Activated CD8-positive, alpha-beta memory T cell treated with anti-CD3 and anti-CD28 coated beads, Interleukin-2, amount 50 U/mL, for 1 hour (primary cell): ENCODE measurements at regions not wholly inside any gene's neighbourhood (a gene's known extent, or its start where the extent isn't known, plus 50 kb on each side); places are given as distances from the start of the nearest gene placed in this dataset.

Source experiments
- DNase-seq: peaks from one replicate; pipeline ENCODE4 v3.0.0-alpha.2; 2020; ENCODE audit errors: extremely low read depth

GRCh38 chr4:151887816-151888180 lies 127.0 kb upstream of the GATB start:
- DNase-seq: no peak

DNA sequence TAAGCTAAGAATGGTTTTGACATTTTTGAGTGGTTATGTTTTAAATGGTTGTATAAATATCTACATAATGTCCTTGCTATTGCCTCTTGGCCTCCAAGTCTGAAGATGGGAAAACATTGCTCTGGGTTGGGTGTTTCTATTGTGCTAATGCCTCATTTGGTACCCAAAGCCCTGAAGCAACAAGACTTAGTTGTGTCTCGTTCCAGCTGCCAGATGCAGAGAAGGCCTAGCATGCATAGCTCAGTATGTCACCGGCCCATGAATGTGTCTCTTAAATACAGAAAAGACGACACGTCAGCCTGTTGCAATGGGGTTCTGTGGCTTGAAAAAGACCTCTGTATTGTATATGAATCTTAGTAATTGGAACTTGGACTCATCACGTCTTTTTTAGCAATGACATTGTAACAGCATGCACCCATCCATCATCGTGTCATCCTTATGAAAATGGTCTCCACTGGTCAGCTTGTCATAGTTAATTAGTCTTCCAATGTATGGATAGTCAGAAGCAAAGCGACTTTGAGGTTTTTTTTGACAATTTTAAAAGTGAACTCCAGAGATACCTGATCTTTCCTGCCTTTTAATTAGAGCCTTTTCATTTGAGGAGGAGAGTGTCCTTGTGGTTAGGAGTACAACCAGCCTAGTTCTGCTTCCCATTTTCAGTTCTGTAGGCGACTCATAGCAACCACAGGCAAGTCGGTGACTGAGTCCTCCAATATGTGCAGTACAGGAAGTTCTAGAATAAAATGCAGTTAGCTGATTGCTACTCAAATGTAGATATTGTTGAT lies 126.4 kb upstream of the GATB start:
- no peak for DNase-seq

- DNase-seq: no peak
These were observed 124.3 kb upstream of the GATB start for GRCh38 chr4:151885123-151885522.

DNA sequence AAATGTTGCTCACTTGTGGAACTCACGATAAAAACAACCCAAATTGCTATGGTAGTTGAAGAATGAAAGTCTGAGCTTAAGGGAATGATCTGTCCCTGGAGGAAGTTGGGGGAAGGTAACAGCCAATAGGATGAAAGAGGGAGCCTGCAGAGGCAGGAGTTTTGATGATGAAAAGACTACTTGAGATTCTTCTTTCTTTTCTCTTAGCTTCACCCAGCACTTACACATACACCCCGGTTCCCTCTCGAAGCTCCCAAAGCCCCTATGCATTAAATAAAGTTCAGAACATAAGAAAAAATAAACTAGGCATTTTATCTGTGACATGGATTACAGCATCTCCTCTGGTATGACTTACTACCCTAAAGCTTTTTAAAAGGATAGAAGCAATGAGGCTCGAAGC lies 122.9 kb upstream of the GATB start:
- DNase-seq: no peak

DNA sequence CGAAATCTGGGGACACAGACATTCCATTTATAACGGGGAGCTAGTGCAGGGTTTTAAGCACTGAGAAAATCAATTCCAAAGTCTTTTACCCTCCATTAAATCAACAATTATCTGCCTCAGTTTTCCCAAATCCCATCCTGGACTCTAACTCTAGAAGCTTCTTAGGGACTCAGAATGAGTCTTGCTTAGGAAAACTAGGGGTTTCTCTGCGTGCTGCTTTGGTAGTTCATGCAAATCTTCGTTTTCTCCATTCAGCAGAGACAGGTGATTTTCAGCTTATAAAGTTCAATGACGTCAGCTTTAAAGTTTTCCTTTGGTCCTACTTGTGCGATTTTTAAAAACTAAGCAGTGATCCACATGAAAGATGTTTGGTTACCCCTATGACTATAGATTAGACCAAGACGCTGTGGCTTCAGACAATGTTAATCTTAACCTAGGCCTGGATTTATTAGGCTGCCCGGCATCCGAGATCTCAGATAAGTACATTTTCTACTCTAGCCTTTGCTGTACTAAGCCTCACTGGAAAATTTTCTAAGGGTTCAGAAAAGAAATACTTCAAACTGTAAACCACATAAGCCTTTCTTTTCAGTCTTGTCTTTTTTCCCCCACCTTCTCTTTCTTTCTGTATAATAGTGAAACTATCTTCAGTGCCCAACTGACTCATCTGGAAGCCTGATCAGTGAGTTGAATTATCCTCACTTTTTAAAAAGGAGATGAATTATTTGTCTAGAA lies 121.4 kb upstream of the GATB start:
- DNase-seq: no peak

GRCh38 chr4:151879705-151880445 lies 119.1 kb upstream of the GATB start:
- no peak for DNase-seq

DNA sequence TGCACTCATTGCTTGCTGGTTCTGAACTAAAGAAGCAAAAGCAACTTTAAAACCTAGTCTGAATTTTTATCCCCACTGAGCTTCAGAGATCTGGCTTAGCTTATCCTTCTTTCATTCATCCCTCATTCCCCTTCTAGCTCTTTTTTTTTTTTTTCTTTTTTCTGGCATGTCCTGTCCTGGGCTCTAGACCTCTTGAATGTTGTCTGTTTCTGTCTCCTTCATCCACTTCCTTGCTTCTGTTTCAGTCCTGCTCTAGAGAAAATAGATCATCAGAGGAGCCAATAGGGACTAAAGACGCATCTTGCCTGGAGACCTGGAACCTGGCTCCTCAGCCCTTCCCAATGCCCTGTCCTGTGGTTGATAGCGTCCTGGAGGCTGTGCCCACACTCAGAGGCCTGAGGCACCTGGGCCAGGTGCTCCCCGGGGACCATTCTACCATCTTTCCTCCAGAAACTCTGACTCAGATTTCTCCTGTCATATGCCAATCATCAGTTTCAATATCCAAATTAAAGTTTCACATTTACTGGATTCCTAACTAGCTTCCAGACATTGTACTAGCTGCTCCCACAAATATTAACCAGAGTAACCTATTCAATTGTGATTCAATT lies 115.7 kb upstream of the GATB start:
- no peak for DNase-seq

DNA sequence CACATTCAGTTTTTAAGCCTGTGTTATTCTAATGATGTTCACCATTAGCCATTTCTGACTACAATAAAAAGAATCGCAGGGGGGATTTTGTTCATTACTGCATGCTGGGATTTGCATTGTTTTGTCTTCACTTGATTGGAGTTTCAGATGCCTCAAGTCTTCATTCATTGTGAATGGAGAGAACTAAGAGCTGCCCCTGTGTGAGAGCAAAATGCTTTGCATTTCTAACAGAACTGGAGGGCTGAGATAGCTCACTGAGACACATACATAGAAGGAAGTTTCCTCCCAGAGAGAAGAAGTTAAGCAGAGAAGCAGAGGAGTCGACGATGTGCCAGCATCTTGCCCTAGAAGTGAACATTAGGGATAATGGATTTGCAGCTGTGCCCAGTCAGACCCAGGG lies 113.5 kb upstream of the GATB start:
- no peak for DNase-seq

- no peak for DNase-seq
These were observed 105.7 kb upstream of the GATB start for GRCh38 chr4:151866592-151866918.

DNA sequence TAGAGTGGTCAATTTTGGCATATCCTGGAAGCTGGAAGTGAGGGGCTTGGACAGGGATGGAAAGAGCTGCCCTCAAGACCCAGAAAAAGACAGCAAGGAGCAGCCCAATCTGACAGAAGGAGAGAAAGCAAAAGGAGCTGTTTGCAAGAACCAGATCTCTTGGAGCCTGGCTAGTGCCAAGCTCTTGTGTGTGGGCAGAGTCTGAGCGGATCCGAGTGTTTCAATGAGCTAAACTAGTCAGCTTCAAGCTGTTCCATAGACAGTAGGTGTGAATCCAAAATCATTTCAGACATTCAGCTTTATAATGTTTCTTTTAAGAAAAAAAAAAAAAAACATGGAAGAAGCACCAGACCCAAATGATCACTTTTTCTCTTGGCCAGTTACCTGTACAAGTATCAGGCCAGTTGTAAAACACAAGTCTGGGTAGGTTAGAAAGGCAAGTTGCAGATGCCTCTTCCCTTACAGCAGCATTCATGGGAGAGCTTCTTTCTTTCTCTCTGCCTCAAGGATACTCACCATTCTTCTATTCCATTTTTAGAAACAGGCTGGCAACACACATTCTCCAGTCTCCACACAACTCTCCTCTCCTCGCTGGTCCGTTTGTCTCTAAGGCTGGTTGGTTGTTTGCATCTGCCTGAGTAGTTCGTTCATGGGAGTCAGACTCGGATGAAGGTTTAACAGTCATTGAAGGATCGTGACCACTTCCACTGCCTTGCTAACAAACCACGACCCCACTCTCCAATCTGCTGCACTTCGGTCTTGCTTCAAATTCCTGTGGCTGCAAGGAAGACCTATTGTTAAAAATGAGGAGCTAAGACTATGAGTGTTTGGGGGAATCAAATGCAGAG lies 105.2 kb upstream of the GATB start:
- no peak for DNase-seq

GRCh38 chr4:151865312-151865711 lies 104.5 kb upstream of the GATB start:
- DNase-seq: no peak

- DNase-seq: no peak
These were observed 103.3 kb upstream of the GATB start for GRCh38 chr4:151864068-151864467.

DNA sequence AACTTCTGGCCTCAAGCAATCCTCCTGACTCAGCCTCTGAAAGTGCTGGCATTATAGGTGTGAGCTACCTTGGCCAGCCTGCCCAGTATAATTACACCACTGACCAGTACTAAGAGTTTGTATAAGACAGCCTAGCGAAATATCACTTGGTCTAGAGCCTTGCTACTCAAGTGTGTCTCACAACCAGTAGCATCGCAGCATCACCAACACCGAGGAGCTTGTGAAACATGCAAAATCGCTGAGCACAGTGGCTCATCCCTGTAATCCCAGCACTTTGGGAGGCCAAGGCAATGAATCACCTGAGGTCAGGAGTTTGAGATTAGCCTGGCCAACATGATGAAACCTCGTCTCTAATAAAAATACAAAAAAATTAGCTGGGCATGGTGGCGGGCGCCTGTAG lies 102.0 kb upstream of the GATB start:
- no peak for DNase-seq

- DNase-seq: no peak
These were observed 99.8 kb upstream of the GATB start for GRCh38 chr4:151860561-151861093.

DNA sequence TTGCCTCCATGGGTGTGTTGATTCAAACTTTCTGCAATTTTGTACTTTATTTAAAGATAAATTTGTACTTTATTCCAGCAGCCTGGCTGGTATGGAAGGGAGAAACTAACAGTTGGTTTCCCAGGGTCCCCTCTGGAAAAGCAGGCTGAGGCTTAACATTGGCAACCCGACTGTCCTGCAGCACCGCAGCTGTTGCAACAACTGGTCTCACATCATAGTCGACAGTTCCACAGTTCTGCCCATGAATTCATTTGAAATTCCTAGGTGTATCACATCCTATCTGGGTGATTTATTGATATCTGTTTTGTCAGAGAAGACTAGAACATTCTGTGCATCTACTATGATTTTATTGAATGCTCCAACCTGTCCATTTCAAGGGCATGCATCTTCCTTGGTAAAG lies 98.8 kb upstream of the GATB start:
- DNase-seq: no peak

DNA sequence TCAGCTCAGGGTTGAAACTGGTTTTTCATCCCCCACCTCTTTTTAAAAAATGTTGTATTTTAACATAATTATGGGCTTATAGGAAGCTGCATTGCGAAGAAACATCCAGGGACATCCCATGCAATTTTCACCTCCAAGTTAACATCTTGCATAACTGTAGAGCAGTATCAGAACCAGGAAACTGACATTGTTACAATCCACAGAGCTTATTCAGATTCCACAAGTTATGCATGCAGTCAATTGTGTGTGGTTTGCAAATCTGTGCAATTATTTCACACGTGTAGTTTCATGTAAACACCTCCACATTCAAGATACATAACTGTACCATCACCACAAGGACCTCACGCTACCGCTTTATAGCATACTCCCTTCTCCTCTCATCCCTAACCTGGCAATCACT lies 97.5 kb upstream of the GATB start:
- no peak for DNase-seq

- DNase-seq: no peak
These were observed 96.6 kb upstream of the GATB start for GRCh38 chr4:151857368-151857767.

DNA sequence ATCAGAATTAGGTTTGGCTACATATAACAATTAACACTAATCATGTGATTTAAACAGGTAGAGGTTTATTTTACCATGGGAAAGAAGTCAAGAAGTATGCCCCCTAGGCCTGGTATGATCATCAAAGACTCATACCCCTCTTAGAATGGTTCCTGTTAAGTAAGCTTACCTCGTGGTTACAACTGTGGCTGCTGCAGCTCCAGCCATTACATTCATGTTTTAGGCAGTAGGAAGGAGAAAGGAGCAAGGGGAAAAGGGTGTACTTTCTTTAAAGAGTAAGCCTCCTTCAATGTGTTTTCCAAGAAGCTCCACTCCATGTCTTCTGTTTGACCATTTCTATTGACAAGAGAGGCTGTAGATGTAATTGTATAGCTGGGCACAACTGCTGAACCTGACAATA lies 94.9 kb upstream of the GATB start:
- no peak for DNase-seq

GRCh38 chr4:151854731-151855130 lies 93.9 kb upstream of the GATB start:
- DNase-seq: no peak

- DNase-seq: no peak
These were observed 92.2 kb upstream of the GATB start for GRCh38 chr4:151853034-151853433.

GRCh38 chr4:151852202-151852601 lies 91.4 kb upstream of the GATB start:
- no peak for DNase-seq
